Ascending aorta (tissue), 2 donors: ENCODE measurements at regions not wholly inside any gene's neighbourhood (a gene's known extent, or its start where the extent isn't known, plus 50 kb on each side); places are given as distances from the start of the nearest gene placed in this dataset.

Source experiments
- DNase-seq, 2 donors: peaks; one replicate each; pipeline ENCODE4 v3.0.0-alpha.2; 2019; ENCODE audit warnings: low spot score in 2 of 2
- H3K27ac ChIP-seq, 2 donors: fragments of 200-600 bp; sonication (generic); one replicate each; pipeline ENCODE4 v1.5.1; 2016 to 2017; ENCODE audit warnings: mild to moderate bottlenecking in 1 of 2
- H3K27me3 ChIP-seq: fragments of 200-600 bp; sonication (generic); one replicate; pipeline ENCODE4 v1.5.1; 2017
- H3K36me3 ChIP-seq, 2 donors: fragments of 200-600 bp; sonication (generic); one replicate each; pipeline ENCODE4 v1.5.1; 2016
- H3K4me1 ChIP-seq, 2 donors: fragments of 200-600 bp; sonication (generic); one replicate each; pipeline ENCODE4 v1.5.1; 2016 to 2017; ENCODE audit warnings: mild to moderate bottlenecking in 1 of 2
- H3K4me3 ChIP-seq, 2 donors: fragments of 200-600 bp; sonication (generic); one replicate each; pipeline ENCODE4 v1.5.1; 2016 to 2017; ENCODE audit warnings: mild to moderate bottlenecking in 1 of 2
- H3K9me3 ChIP-seq, 2 donors: fragments of 200-600 bp; sonication (generic); one replicate each; pipeline ENCODE4 v1.5.1; 2016
- CTCF ChIP-seq, 3 experiments: fragments of 200-600 bp in 2 of 3; fragments of 450-650 bp in 1 of 3; sonication (generic) in 2 of 3; IDR thresholded peaks; one replicate each; pipeline ENCODE4 v1.5.1; 2016 to 2019; ENCODE audit warnings: antibody characterized with exemption in 3 of 3, mild to moderate bottlenecking in 1 of 3, moderate library complexity in 1 of 3
- intact Hi-C: fragments of 100-400 bp; cut with DNase I; formaldehyde crosslinking; loops from one replicate; pipeline ENCODE4 v1.15.1; 2023

GRCh38 chr3:118714800-118715199 lies 319.8 kb downstream of the IGSF11 start:
- no peak for DNase-seq
- intact Hi-C loops = no loop called here
- Histone ChIP-seq H3K27ac (no peak overlapping the region), H3K4me3 (no peak overlapping the region), H3K4me1 (no peaks in the 10 kb centered on the region), H3K9me3 (peaks cover 0 to 4% of the 10 kb centered on the region in 2 donors), H3K36me3 (no peaks in the 10 kb centered on the region), H3K27me3 (no peaks in the 10 kb centered on the region)
- TF ChIP-seq CTCF (IDR thresholded peaks at IDR 0.05) = no peak

- intact Hi-C loops = no loop called here
- Histone ChIP-seq H3K4me3 (no peak overlapping the region), H3K27ac (no peak overlapping the region), H3K9me3 (no peaks in the 10 kb centered on the region), H3K27me3 (no peaks in the 10 kb centered on the region), H3K36me3 (no peaks in the 10 kb centered on the region), H3K4me1 (no peaks in the 10 kb centered on the region)
- TF ChIP-seq CTCF (IDR thresholded peaks at IDR 0.05) = no peak
- DNase-seq = no peak
Observed at GRCh38 chr3:118729546-118729945, 305.1 kb downstream of the IGSF11 start.

- Histone ChIP-seq H3K27ac (no peak overlapping the region), H3K36me3 (no peaks in the 10 kb centered on the region), H3K4me1 (no peaks in the 10 kb centered on the region), H3K27me3 (no peaks in the 10 kb centered on the region), H3K4me3 (no peak overlapping the region), H3K9me3 (no peaks in the 10 kb centered on the region)
- no peak for DNase-seq
- TF ChIP-seq CTCF (IDR thresholded peaks at IDR 0.05) = no peak
- intact Hi-C loops = no loop called here
Observed at GRCh38 chr3:118734664-118735063, 300.0 kb downstream of the IGSF11 start.

GRCh38 chr3:118736107-118736506 lies 298.5 kb downstream of the IGSF11 start:
- Histone ChIP-seq H3K27ac (no peak overlapping the region), H3K9me3 (no peaks in the 10 kb centered on the region), H3K36me3 (no peaks in the 10 kb centered on the region), H3K4me1 (no peaks in the 10 kb centered on the region), H3K27me3 (no peaks in the 10 kb centered on the region), H3K4me3 (no peak overlapping the region)
- no peak for DNase-seq
- no peak for TF ChIP-seq CTCF (IDR thresholded peaks at IDR 0.05)
- intact Hi-C loops = no loop called here

- no peak overlapping the region for H3K27ac ChIP-seq
- H3K27me3 ChIP-seq = no peaks in the 10 kb centered on the region
- H3K36me3 ChIP-seq = no peaks in the 10 kb centered on the region
- no peaks in the 10 kb centered on the region for H3K4me1 ChIP-seq
- intact Hi-C loops = no loop called here
- no peak overlapping the region for H3K4me3 ChIP-seq
- no peak for DNase-seq
- H3K9me3 ChIP-seq = no peaks in the 10 kb centered on the region
- no peak for TF ChIP-seq CTCF (IDR thresholded peaks at IDR 0.05)
Observed at GRCh38 chr3:118740722-118741290, 293.8 kb downstream of the IGSF11 start.

GRCh38 chr3:118742760-118743159 lies 291.9 kb downstream of the IGSF11 start:
- H3K4me1 ChIP-seq = no peaks in the 10 kb centered on the region
- no peak overlapping the region for H3K4me3 ChIP-seq
- H3K27ac ChIP-seq = no peak overlapping the region
- intact Hi-C loops = no loop called here
- no peak for DNase-seq
- H3K27me3 ChIP-seq = no peaks in the 10 kb centered on the region
- TF ChIP-seq CTCF (IDR thresholded peaks at IDR 0.05) = no peak
- no peaks in the 10 kb centered on the region for H3K9me3 ChIP-seq
- no peaks in the 10 kb centered on the region for H3K36me3 ChIP-seq
